ENCODE measurements at regions not wholly inside any gene's neighbourhood (a gene's known extent, or its start where the extent isn't known, plus 50 kb on each side); places are given as distances from the start of the nearest gene placed in this dataset.

DNA sequence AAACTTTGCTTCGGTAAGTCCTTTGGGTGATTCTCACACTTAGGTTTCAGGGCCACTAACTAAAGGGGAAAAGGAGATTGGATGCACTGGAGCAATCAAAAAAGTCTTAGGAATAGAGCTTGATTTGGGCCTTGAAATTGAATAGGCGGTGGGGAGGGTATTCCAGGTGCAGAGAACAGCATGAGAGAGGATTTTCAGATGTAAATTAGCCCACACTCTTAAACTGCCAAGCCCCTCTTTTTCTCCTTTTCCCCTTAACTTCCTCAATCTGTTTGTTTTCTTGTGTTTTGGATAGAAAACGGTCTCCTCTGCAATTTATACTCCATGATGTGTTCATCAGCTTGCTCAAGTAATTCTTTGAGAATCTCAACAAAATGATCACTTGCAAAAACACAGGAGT lies 62.1 kb upstream of the RIPOR2 start:
- TF ChIP-seq, protein P1, sequence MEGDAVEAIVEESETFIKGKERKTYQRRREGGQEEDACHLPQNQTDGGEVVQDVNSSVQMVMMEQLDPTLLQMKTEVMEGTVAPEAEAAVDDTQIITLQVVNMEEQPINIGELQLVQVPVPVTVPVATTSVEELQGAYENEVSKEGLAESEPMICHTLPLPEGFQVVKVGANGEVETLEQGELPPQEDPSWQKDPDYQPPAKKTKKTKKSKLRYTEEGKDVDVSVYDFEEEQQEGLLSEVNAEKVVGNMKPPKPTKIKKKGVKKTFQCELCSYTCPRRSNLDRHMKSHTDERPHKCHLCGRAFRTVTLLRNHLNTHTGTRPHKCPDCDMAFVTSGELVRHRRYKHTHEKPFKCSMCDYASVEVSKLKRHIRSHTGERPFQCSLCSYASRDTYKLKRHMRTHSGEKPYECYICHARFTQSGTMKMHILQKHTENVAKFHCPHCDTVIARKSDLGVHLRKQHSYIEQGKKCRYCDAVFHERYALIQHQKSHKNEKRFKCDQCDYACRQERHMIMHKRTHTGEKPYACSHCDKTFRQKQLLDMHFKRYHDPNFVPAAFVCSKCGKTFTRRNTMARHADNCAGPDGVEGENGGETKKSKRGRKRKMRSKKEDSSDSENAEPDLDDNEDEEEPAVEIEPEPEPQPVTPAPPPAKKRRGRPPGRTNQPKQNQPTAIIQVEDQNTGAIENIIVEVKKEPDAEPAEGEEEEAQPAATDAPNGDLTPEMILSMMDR (conservative IDR thresholded peaks at IDR 0.05): no peak
- TF ChIP-seq ZFX (IDR thresholded peaks at IDR 0.05): no peak

All from C4-2B (cell line).